ENCODE measurements at regions not wholly inside any gene's neighbourhood (a gene's known extent, or its start where the extent isn't known, plus 50 kb on each side); places are given as distances from the start of the nearest gene placed in this dataset.

DNA sequence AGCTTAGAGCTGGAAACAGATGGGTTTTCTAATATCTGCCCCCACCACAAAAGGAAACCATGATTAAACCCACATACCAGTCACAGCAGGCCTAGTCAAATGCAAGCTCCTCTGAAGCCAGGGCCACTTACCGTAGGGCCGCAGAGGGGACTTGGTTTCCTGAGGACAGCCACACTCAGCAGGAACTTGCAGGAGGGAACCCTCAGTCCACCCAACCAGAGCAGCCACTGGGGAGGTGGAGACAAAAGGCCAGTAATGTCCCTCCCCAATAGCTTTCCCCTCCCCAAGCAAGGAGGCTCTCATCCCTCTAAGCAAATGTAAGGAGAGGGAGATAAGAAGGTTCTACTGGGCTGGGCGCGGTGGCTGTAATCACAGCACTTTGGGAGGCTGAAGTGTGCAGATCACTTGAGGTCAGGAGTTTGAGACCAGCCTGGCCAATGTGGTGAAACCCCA, 384.4 kb upstream of the JARID2 start:
- TF ChIP-seq, protein P1, sequence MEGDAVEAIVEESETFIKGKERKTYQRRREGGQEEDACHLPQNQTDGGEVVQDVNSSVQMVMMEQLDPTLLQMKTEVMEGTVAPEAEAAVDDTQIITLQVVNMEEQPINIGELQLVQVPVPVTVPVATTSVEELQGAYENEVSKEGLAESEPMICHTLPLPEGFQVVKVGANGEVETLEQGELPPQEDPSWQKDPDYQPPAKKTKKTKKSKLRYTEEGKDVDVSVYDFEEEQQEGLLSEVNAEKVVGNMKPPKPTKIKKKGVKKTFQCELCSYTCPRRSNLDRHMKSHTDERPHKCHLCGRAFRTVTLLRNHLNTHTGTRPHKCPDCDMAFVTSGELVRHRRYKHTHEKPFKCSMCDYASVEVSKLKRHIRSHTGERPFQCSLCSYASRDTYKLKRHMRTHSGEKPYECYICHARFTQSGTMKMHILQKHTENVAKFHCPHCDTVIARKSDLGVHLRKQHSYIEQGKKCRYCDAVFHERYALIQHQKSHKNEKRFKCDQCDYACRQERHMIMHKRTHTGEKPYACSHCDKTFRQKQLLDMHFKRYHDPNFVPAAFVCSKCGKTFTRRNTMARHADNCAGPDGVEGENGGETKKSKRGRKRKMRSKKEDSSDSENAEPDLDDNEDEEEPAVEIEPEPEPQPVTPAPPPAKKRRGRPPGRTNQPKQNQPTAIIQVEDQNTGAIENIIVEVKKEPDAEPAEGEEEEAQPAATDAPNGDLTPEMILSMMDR (CRISPR knock-in tag; IDR thresholded peaks at IDR 0.05), result no peak
- TF ChIP-seq GPN1 (CRISPR knock-in tag; IDR thresholded peaks at IDR 0.05; ENCODE audit: borderline replicate concordance), result no peak
- no peak for TF ChIP-seq KLF15 (CRISPR knock-in tag; IDR thresholded peaks at IDR 0.05; ENCODE audit: borderline replicate concordance)
- no peak for TF ChIP-seq ISL2 (CRISPR knock-in tag; IDR thresholded peaks at IDR 0.05)
- TF ChIP-seq MEIS2 (CRISPR knock-in tag; IDR thresholded peaks at IDR 0.05), result no peak
- no peak for TF ChIP-seq NR2C2 (CRISPR knock-in tag; IDR thresholded peaks at IDR 0.05; ENCODE audit: borderline replicate concordance)
- TF ChIP-seq SALL2 (CRISPR knock-in tag; IDR thresholded peaks at IDR 0.05), result no peak
- TF ChIP-seq YY1 (IDR thresholded peaks at IDR 0.05; ENCODE audit: insufficient read depth, insufficient replicate concordance, low read depth, low read length), result no peak
- TF ChIP-seq IRF2 (CRISPR knock-in tag; IDR thresholded peaks at IDR 0.05), result no peak
- no peak for TF ChIP-seq RELA (CRISPR knock-in tag; IDR thresholded peaks at IDR 0.05)
- TF ChIP-seq TCF12 (IDR thresholded peaks at IDR 0.05), result no peak
- no peak for TF ChIP-seq TCF12 (CRISPR knock-in tag; IDR thresholded peaks at IDR 0.05)
- no peak for TF ChIP-seq PRMT3 (CRISPR knock-in tag; IDR thresholded peaks at IDR 0.05; ENCODE audit: borderline replicate concordance, low read depth)

All from HepG2 (cell line).